Esophagus muscularis mucosa (tissue), 3 donors: ENCODE measurements at regions not wholly inside any gene's neighbourhood (a gene's known extent, or its start where the extent isn't known, plus 50 kb on each side); places are given as distances from the start of the nearest gene placed in this dataset.

Source experiments
- POLR2A ChIP-seq: fragments of 450-650 bp; IDR thresholded peaks from one replicate; pipeline ENCODE4 v1.6.1; 2017; ENCODE audit warnings: antibody characterized with exemption, moderate library complexity, mild to moderate bottlenecking, low read depth
- POLR2AphosphoS5 ChIP-seq, 2 donors: sonication (generic); formaldehyde crosslinking; IDR thresholded peaks; one replicate each; pipeline ENCODE4 v1.6.1; 2017; ENCODE audit warnings: antibody characterized with exemption in 2 of 2
- TF ChIP-seq, protein P1 (sequence below), 3 experiments: fragments of 200-600 bp in 2 of 3; fragments of 450-650 bp in 1 of 3; sonication (generic) in 2 of 3; IDR thresholded peaks; one replicate each; pipeline ENCODE4 v1.5.1; 2017 to 2019; ENCODE audit warnings: antibody characterized with exemption in 3 of 3, mild to moderate bottlenecking in 2 of 3, moderate library complexity in 1 of 3

GRCh38 chr2:173654896-173655265 lies 300.2 kb downstream of the CDCA7 start:
- TF ChIP-seq, protein P1, sequence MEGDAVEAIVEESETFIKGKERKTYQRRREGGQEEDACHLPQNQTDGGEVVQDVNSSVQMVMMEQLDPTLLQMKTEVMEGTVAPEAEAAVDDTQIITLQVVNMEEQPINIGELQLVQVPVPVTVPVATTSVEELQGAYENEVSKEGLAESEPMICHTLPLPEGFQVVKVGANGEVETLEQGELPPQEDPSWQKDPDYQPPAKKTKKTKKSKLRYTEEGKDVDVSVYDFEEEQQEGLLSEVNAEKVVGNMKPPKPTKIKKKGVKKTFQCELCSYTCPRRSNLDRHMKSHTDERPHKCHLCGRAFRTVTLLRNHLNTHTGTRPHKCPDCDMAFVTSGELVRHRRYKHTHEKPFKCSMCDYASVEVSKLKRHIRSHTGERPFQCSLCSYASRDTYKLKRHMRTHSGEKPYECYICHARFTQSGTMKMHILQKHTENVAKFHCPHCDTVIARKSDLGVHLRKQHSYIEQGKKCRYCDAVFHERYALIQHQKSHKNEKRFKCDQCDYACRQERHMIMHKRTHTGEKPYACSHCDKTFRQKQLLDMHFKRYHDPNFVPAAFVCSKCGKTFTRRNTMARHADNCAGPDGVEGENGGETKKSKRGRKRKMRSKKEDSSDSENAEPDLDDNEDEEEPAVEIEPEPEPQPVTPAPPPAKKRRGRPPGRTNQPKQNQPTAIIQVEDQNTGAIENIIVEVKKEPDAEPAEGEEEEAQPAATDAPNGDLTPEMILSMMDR (IDR thresholded peaks at IDR 0.05): no peak
- TF ChIP-seq POLR2A (no peak), POLR2AphosphoS5 (IDR thresholded peaks at IDR 0.05) (no peak)
